Immature natural killer cell (primary cell): ENCODE measurements at regions not wholly inside any gene's neighbourhood (a gene's known extent, or its start where the extent isn't known, plus 50 kb on each side); places are given as distances from the start of the nearest gene placed in this dataset.
"Not testable (repeated sequence)": the region's sequence is repeated elsewhere in the genome, so short reads cannot be mapped to it uniquely, and the experiment has no call there.

ENCODE experiments used
- DNase-seq, 3 donors: peaks; one replicate each; pipeline ENCODE4 v3.0.0; 2022; ENCODE audit warnings: mixed read lengths in 1 of 3
- H3K27ac Mint-ChIP-seq, 6 donors: one replicate each; pipeline ENCODE4 v1.8.0; 2020; ENCODE audit warnings: mixed read lengths in 6 of 6, mild to moderate bottlenecking in 5 of 6, inconsistent platforms in 4 of 6, moderate library complexity in 3 of 6
- H3K27me3 Mint-ChIP-seq, 3 donors: one replicate each; pipeline ENCODE4 v1.8.0; 2020 to 2021; ENCODE audit warnings: low read depth in 3 of 3, mild to moderate bottlenecking in 3 of 3, mixed read lengths in 3 of 3, moderate library complexity in 3 of 3, inconsistent platforms in 1 of 3
- H3K36me3 Mint-ChIP-seq, 3 donors: one replicate each; pipeline ENCODE4 v1.8.0; 2020; ENCODE audit warnings: mixed read lengths in 3 of 3, inconsistent platforms in 2 of 3, mild to moderate bottlenecking in 2 of 3
- H3K4me1 Mint-ChIP-seq, 2 donors: one replicate each; pipeline ENCODE4 v1.8.0; 2020; ENCODE audit warnings: inconsistent platforms in 2 of 2, mild to moderate bottlenecking in 2 of 2, mixed read lengths in 2 of 2, moderate library complexity in 1 of 2
- H3K4me3 Mint-ChIP-seq, 5 donors: one replicate each; pipeline ENCODE4 v1.8.0; 2020; ENCODE audit warnings: mild to moderate bottlenecking in 5 of 5, mixed read lengths in 5 of 5, inconsistent platforms in 3 of 5, moderate library complexity in 3 of 5
- H3K9me3 Mint-ChIP-seq, 6 donors: one replicate each; pipeline ENCODE4 v1.8.0; 2020; ENCODE audit warnings: mild to moderate bottlenecking in 6 of 6, mixed read lengths in 6 of 6, inconsistent platforms in 4 of 6, moderate library complexity in 3 of 6

DNA sequence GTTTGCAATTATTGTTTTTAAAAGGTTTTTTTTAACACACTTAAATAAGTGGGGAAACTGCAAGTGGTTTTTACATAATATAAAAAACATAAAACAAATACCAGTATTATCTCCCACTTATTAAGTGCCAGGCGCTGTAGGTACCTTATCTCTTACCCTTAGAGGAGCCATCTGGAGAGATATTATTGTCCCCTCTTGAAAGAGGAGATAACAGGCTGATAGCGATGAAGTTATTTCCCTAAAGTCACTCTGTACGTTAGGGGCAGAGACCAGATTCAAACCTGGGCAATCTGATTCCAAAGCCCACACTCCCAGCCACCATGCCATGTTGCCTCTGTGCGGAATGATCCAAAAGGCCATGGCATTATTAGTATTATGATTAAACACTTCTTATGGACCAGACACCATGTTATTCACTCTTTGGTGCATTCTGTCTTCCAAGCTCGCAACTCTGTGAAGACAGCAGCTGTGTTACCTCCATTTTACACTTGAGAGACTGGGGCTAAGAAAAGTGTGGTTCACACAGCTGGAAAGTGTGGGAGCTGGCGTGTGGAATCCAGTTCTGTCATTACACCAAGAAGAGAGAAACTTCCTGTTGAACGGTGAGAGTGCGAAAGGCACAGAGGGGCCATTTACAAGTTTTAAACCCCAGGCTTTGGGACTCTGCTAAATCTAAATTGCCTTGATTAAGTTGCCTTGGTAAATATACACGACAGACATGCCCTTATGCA is 79.9 kb upstream of the MITF start:
- Mint-ChIP-seq H3K36me3 (no peaks in the 10 kb centered on the region), H3K27me3 (peaks cover 0 to 4% (median 4%) of the 10 kb centered on the region in 3 donors), H3K4me3 (no peak overlapping the region), H3K4me1 (no peaks in the 10 kb centered on the region), H3K9me3 (no peaks in the 10 kb centered on the region), H3K27ac (no peak overlapping the region)
- DNase-seq = no peak

DNA sequence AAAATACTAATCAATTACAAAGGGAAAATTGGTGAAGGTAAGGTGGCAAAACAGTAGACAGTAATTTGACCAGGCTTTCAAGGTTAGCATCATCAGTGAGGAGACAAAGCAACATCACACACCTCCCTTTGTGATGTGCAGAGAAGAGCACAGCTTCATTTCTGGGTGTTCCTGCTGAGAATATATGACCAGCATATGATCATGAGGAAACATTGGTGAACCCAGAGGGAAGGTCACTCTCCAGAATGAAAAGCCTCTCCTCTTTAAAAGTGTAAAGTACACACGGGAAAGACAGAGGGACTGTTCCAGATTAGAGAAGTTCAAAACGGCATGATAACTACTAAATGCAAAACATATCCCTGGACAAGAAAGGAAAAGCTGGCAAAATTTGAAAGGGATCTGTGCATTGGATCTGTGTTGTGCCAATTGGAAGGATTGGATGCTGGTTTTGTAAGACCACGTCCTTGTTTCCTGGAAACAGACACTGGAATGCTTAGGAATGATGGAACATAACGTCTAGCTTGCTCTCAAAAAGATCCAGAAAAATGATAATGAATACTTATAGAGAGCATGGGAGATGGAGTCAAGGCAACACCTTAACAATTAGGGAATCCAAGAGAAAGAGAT is 80.6 kb upstream of the MITF start:
- Mint-ChIP-seq H3K4me1 (no peaks in the 10 kb centered on the region), H3K27ac (no peak overlapping the region), H3K4me3 (no peak overlapping the region), H3K9me3 (no peaks in the 10 kb centered on the region), H3K36me3 (no peaks in the 10 kb centered on the region), H3K27me3 (peaks cover 0 to 4% (median 4%) of the 10 kb centered on the region in 3 donors)
- no peak for DNase-seq

DNA sequence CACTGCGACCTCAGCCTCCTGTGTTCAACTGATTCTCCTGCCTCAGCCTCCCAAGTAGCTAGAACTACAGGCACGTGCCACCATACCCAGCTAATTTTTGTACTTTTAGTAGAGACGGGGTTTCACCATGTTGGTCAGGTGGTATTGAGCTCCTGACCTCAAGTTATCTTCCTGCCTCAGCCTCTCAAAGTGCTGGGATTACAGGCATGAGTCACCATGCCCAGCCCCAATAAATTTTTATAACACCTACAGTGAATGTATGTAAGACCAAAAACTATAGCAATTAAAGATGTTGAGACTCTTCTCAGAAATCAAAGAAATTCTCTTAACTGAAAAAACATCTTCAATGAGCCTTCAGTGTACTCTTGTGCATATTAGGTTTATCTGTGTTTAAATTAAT is 82.2 kb upstream of the MITF start:
- not testable (repeated sequence) for H3K27ac Mint-ChIP-seq, DNase-seq, H3K4me1 Mint-ChIP-seq, H3K4me3 Mint-ChIP-seq, H3K36me3 Mint-ChIP-seq, H3K9me3 Mint-ChIP-seq, H3K27me3 Mint-ChIP-seq

DNA sequence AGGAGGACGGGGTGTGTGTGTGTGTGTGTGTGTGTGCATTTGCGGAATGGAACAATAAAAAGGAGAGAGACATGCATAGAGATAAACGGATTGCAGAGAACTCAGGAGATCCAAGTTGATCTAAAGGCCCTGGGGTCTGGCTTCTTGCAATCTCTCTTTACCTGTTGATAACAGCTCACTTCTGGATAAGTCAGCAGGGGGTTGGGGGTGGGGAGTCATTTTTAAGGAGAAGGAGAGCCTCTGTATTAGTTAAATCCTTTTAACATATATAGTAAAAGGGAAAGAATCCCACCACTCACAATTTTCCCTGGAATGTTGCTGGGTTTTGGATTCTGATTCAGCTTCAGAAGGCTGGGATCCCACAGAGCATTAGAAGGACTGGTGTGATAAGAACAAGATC is 87.5 kb upstream of the MITF start:
- H3K27ac Mint-ChIP-seq = no peak overlapping the region
- no peaks in the 10 kb centered on the region for H3K4me1 Mint-ChIP-seq
- H3K36me3 Mint-ChIP-seq = no peaks in the 10 kb centered on the region
- no peak for DNase-seq
- H3K27me3 Mint-ChIP-seq = peaks cover 0 to 7% (median 5%) of the 10 kb centered on the region in 3 donors
- no peaks in the 10 kb centered on the region for H3K9me3 Mint-ChIP-seq
- no peak overlapping the region for H3K4me3 Mint-ChIP-seq

DNA sequence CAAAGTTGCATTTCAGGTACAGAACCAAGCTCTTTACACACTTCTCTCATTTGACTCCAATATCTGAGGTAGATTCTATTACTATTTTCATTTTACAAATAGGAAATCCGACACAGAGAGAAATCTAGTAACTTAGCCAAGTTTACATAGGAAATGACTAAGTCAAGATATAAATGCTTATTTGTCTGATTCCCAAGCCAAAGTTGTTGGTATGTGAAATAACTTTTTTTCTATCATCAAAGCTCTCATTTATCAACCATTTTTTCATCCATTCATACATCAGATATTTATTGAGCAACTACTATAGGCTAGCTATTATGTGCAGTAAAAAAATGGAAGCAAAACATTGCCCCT is 89.2 kb upstream of the MITF start:
- Mint-ChIP-seq H3K4me1 (no peaks in the 10 kb centered on the region), H3K9me3 (no peaks in the 10 kb centered on the region), H3K36me3 (no peaks in the 10 kb centered on the region), H3K27ac (no peak overlapping the region), H3K4me3 (no peak overlapping the region), H3K27me3 (peaks cover 0 to 5% (median 4%) of the 10 kb centered on the region in 3 donors)
- DNase-seq = no peak

DNA sequence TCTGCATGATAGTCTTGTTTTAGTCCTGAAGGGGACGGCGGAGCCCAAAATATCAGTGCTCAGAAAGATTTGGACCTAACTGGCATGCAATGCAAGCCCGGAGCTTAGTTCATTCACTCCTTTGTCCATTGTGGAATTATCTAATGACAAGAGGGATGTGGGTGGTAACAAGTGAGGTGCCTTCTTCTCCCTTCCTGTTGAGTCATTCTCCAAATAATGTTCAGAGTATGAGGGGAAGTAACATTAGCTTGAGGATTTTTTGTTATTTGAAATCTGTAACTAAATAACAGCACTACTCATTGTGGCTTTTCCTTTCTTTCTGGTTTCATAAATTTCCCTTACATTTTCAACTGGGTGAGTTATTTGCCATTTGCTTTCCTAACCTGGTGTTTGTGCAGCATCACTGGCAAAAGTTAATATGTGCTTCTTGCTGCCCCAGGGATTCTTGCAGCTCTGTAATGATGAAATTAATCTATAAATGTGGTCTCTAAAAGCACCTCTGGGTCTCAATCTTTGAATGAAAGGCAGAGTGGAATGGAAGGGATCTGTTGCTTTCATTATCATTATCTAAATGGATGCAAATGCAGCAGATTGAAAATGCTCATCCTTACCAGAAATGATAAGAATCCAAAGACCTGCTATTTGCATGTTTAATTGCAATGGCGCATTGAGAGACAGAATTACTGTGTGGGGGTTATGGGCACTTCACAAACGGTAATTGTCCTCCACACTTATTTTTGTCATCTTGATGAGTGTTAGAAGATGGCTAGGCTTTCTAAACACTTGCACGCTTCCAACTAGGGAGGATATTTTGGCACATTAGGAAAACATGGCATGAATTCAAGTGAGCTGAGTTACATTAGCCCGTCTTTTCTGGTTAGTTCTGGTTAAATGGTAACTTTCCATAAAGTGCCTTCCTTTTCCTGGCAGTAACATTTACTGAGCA is 89.9 kb upstream of the MITF start:
- DNase-seq = no peak
- no peak overlapping the region for H3K4me3 Mint-ChIP-seq
- peaks cover 0 to 5% (median 3%) of the 10 kb centered on the region in 3 donors for H3K27me3 Mint-ChIP-seq
- no peaks in the 10 kb centered on the region for H3K36me3 Mint-ChIP-seq
- H3K9me3 Mint-ChIP-seq = no peaks in the 10 kb centered on the region
- H3K4me1 Mint-ChIP-seq = no peaks in the 10 kb centered on the region
- no peak overlapping the region for H3K27ac Mint-ChIP-seq

DNA sequence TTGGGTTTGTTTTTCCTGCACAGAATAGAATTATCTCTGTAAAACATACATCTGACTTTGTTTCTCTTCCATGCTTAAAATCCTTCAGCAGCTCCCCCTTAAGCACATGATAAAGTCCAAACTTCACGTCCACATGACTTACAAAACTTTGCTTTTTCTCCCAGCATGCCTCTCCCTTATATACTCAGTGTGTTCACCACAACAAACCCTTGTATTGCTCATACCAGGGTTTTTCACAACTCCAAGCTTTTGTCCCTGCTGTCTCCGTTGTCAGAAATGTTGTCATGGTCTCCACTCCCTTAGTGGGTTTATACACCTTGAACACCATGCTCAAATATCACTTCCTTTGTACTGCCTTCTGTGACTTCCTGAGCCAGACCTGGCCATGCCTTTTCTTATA is 91.1 kb upstream of the MITF start:
- H3K27ac Mint-ChIP-seq = no peak overlapping the region
- peaks cover 0 to 5% (median 3%) of the 10 kb centered on the region in 3 donors for H3K27me3 Mint-ChIP-seq
- no peak for DNase-seq

DNA sequence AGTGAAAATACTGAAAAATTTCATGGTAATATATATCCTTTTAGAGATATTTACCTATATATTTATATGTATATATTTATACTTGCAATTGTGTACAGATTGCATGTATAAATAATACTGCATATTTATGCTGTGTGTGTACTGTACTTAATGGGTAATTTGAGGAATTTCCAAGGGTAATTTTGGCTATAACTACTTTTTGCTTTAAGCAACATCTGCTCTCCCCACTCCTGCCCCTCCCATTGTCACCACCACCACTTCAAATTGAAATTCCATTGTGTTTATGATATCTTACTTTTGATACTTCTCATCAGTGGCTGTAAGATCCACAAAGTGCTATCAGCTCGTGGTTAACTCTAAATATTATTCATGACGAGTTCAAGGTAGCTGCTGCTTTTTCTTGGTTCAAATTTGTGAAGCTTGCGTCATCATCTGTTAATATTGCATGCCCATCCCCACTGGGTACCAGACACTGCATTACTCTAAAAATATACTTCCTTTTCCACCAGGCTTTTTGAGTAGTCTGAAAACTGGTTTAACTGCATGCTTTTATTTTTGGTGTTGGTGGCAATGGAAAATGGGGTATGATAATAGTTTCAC is 91.7 kb upstream of the MITF start:
- H3K27me3 Mint-ChIP-seq = peaks cover 0 to 5% (median 2%) of the 10 kb centered on the region in 3 donors
- H3K4me3 Mint-ChIP-seq = no peak overlapping the region
- no peak for DNase-seq
- H3K4me1 Mint-ChIP-seq = no peaks in the 10 kb centered on the region
- no peaks in the 10 kb centered on the region for H3K36me3 Mint-ChIP-seq
- H3K9me3 Mint-ChIP-seq = no peaks in the 10 kb centered on the region
- no peak overlapping the region for H3K27ac Mint-ChIP-seq

More for the DNA sequence above, 91.1 kb upstream of the MITF start:
- Mint-ChIP-seq H3K4me3 (no peak overlapping the region), H3K9me3 (no peaks in the 10 kb centered on the region), H3K4me1 (no peaks in the 10 kb centered on the region), H3K36me3 (no peaks in the 10 kb centered on the region)

DNA sequence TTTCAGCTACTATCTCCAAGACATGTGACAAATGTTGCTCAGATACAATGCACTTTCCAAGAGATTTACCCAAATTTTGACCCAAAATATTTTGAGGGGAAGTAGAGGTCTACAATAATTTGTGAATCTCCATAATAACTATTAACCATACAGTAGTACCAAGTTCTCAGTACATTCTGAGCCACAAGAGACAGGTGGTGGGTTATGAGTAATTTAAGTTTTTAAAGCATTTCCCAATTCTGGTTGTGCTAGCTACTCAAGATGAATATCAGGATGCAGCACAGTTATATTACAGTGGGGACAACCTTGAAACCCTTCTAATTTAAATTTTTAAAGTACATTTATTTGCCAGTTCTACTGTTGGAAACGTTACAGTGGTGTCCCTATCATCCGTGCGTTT is 92.2 kb upstream of the MITF start:
- no peaks in the 10 kb centered on the region for H3K4me1 Mint-ChIP-seq
- peaks cover 0 to 5% (median 2%) of the 10 kb centered on the region in 3 donors for H3K27me3 Mint-ChIP-seq
- H3K36me3 Mint-ChIP-seq = no peaks in the 10 kb centered on the region
- no peak overlapping the region for H3K27ac Mint-ChIP-seq
- DNase-seq = no peak
- no peaks in the 10 kb centered on the region for H3K9me3 Mint-ChIP-seq
- no peak overlapping the region for H3K4me3 Mint-ChIP-seq

DNA sequence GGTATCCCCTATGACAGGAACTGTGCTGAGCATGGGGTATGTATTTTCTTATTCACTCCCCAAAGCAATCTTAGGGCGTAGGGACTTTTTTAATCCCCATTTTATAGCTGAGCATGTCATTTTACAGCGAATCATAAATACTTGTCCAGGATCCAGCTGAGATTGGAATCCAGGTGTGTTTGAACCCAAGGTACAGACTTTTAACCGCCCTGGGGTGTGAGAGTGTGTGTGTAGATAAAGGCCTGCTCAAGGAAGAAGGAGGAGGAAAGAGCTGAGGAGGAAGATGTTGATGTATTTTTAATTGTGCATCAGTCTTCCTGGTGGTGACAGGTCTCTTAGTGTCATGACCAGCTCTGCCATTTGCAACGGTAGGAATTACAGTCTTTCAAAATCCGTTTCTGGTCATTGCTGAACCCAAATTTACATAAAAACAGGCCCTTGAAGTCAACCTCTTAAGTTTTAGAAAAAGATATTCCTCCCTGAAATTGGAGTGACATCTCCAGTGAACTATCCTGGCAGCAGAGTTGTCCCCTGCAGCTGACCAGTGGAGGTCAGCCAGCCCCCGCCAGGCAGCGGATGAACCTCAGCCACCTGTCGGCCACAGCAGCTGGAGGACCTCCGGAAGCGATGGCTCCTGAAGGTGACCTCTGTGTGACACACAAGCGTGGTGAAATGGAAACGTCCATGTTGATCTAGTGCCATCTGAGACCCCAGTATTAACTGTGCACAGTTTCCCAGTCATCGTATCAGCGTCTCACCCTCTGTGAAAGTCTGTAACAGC is 92.8 kb upstream of the MITF start:
- no peaks in the 10 kb centered on the region for H3K36me3 Mint-ChIP-seq
- H3K27ac Mint-ChIP-seq = no peak overlapping the region
- no peak for DNase-seq
- no peak overlapping the region for H3K4me3 Mint-ChIP-seq
- H3K27me3 Mint-ChIP-seq = peaks cover 0 to 5% (median 2%) of the 10 kb centered on the region in 3 donors
- no peaks in the 10 kb centered on the region for H3K9me3 Mint-ChIP-seq
- H3K4me1 Mint-ChIP-seq = no peaks in the 10 kb centered on the region

DNA sequence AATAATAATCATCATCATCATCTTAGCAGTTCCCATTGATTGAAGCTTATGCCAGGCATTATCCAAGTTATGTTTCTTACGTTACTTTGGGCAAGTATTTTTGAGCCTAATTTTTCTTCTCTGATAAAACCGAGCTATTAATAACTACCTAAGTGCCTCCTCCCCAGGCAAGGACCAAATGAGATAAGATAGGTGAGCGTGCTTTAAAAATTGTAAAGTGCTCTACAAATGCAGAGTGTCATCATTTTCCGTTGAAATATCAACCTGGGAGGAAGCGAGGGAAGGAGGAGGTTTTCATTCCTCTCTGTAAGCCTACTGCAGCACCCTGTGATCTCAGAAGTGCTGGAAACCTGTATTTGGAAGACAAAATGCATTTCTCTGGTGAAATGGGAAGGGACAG is 96.7 kb upstream of the MITF start:
- peaks cover 0 to 5% (median under 1%) of the 10 kb centered on the region in 3 donors for H3K27me3 Mint-ChIP-seq
- no peak for DNase-seq
- H3K4me3 Mint-ChIP-seq = no peak overlapping the region
- no peaks in the 10 kb centered on the region for H3K4me1 Mint-ChIP-seq
- no peaks in the 10 kb centered on the region for H3K36me3 Mint-ChIP-seq
- no peak overlapping the region for H3K27ac Mint-ChIP-seq
- peaks cover 0 to 5% (median under 1%) of the 10 kb centered on the region in 6 donors for H3K9me3 Mint-ChIP-seq

DNA sequence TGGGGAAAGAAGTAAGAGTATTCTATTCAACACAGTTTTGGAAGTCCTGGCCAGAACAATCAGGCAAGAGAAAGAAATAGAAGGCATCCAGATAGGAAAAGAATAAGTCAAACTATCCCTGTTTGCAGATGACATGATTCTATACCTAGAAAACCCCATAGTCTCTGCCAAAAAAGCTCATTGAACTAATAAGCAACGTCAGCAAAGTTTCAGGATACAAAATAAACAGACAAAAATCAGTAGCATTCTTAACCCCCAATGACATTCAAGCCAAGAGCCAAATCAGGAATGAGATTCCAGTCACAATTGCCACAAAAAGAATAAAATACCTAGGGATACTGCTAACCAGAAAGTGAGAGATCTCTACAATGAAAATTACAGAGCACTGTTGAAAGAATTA is 99.4 kb upstream of the MITF start:
- Mint-ChIP-seq H3K27ac (no peak overlapping the region), H3K36me3 (no peaks in the 10 kb centered on the region), H3K4me3 (no peak overlapping the region), H3K9me3 (peaks cover 0 to 5% (median 3%) of the 10 kb centered on the region in 6 donors), H3K27me3 (peaks cover 0 to 6% (median 1%) of the 10 kb centered on the region in 3 donors), H3K4me1 (no peaks in the 10 kb centered on the region)
- no peak for DNase-seq

DNA sequence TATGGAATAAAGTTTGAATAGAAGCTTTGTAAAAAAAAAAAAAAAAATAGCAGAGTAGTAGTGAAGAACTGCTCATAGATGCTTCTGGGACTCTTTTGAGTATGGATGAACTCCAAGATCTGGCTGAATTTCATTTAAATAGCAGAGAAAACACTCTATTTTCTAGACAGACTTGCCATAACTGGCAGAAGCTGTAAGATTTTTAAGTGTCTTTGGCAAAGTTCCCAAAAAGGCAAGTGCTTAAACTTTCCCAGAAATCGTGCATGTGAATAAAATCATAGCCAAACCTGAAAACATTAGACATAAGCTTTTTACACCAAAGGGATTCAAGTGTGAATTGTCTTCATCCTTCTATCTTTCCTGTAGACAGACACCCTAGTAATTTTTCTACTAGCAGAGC is 110.3 kb upstream of the MITF start:
- Mint-ChIP-seq H3K9me3 (peaks cover 4 to 11% (median 8%) of the 10 kb centered on the region in 6 donors), H3K4me1 (no peaks in the 10 kb centered on the region), H3K4me3 (no peak overlapping the region)

More for the DNA sequence above, 110.3 kb upstream of the MITF start:
- no peak overlapping the region for H3K27ac Mint-ChIP-seq
- DNase-seq = no peak
- no peaks in the 10 kb centered on the region for H3K36me3 Mint-ChIP-seq
- H3K27me3 Mint-ChIP-seq = peaks cover 0 to 4% (median 1%) of the 10 kb centered on the region in 3 donors
